HepG2 (cell line): ENCODE measurements at regions not wholly inside any gene's neighbourhood (a gene's known extent, or its start where the extent isn't known, plus 50 kb on each side); places are given as distances from the start of the nearest gene placed in this dataset.
A peak's percentile ranks its signal among the peaks of the same experiment; 100 is the strongest.

ENCODE experiments used
- CCAR2 ChIP-seq: fragments of 200-400 bp; formaldehyde crosslinking; optimal IDR thresholded peaks from 2 replicates; pipeline ENCODE3; 2018; ENCODE audit warnings: low read depth, mild to moderate bottlenecking, low read length, moderate library complexity
- HMGXB3 ChIP-seq: sonication (generic); formaldehyde crosslinking; IDR thresholded peaks from 2 replicates; pipeline ENCODE4 v1.4.0; 2020; ENCODE audit warnings: missing genetic modification reagents, borderline replicate concordance
- HNRNPL ChIP-seq: fragments of 200-400 bp; formaldehyde crosslinking; IDR thresholded peaks from 2 replicates; pipeline ENCODE4 v1.6.1; 2017; ENCODE audit warnings: mild to moderate bottlenecking, low read depth, low read length
- HOXD1 ChIP-seq: sonication (generic); formaldehyde crosslinking; IDR thresholded peaks from 2 replicates; pipeline ENCODE4 v1.5.0; 2020; ENCODE audit warnings: missing genetic modification reagents
- PAF1 ChIP-seq: IDR thresholded peaks from 2 replicates; pipeline ENCODE4 v1.6.1; 2016; ENCODE audit warnings: missing genetic modification reagents, missing compliant biosample characterization
- REPIN1 ChIP-seq: sonication (generic); formaldehyde crosslinking; IDR thresholded peaks from 2 replicates; pipeline ENCODE4 v1.8.0; 2022; ENCODE audit warnings: missing genetic modification reagents, low read depth, mild to moderate bottlenecking, borderline replicate concordance
- SUZ12 ChIP-seq: fragments of 150-350 bp; IDR thresholded peaks from 2 replicates; pipeline ENCODE4 v1.6.1; 2014; ENCODE audit warnings: low read depth, low read length
- ZNF607 ChIP-seq: sonication (generic); formaldehyde crosslinking; IDR thresholded peaks from 2 replicates; pipeline ENCODE4 v1.5.1; 2020; ENCODE audit warnings: missing genetic modification reagents, mild to moderate bottlenecking, borderline replicate concordance

- TF ChIP-seq PAF1 (CRISPR knock-in tag): no peak
- no peak for TF ChIP-seq CCAR2
- TF ChIP-seq HMGXB3 (CRISPR knock-in tag): no peak; the same call in 1 of the 2 replicates
- peak; percentile 90 for TF ChIP-seq HNRNPL
- 0 out of 2 replicates have a peak, but pooled peaks have one; percentile 2 for TF ChIP-seq ZNF607 (CRISPR knock-in tag)
- no peak for TF ChIP-seq HOXD1
- no peak for TF ChIP-seq SUZ12
- no peak for TF ChIP-seq REPIN1 (CRISPR knock-in tag)
Observed at GRCh38 chr17:72399023-72399607, 278.3 kb downstream of the SOX9 start (continued).
